NCI-H526 treated with DMSO at 0.1 percent for 48 hours (cell line): ENCODE measurements at regions not wholly inside any gene's neighbourhood (a gene's known extent, or its start where the extent isn't known, plus 50 kb on each side); places are given as distances from the start of the nearest gene placed in this dataset.

Experiments used
- DNase-seq: peaks from one replicate; lab custom pipeline; 2025; lab: John Stamatoyannopoulos, UW

- DNase-seq: no peak
Measured at GRCh38 chr4:107317611-107318010, 281.5 kb upstream of the DKK2 start.

- no peak for DNase-seq
Measured at GRCh38 chr4:107315584-107315983, 279.5 kb upstream of the DKK2 start.

GRCh38 chr4:107314156-107314555 lies 278.0 kb upstream of the DKK2 start:
- no peak for DNase-seq

- DNase-seq: no peak
Measured at GRCh38 chr4:107312366-107312765, 276.3 kb upstream of the DKK2 start.

- no peak for DNase-seq
Measured at GRCh38 chr4:107304699-107305286, 268.7 kb upstream of the DKK2 start.

- DNase-seq: peak; percentile 27
Measured at GRCh38 chr4:107299646-107300045, 263.5 kb upstream of the DKK2 start.

GRCh38 chr4:107292979-107293378 lies 256.9 kb upstream of the DKK2 start:
- no peak for DNase-seq

GRCh38 chr4:107283587-107284559 lies 247.8 kb upstream of the DKK2 start:
- DNase-seq: peak; percentile 68

GRCh38 chr4:107279733-107280132 lies 243.6 kb upstream of the DKK2 start:
- DNase-seq: no peak

- DNase-seq: no peak
Measured at GRCh38 chr4:107278791-107279483, 242.8 kb upstream of the DKK2 start.

GRCh38 chr4:107276052-107276451 lies 239.9 kb upstream of the DKK2 start:
- no peak for DNase-seq

- DNase-seq: no peak
Measured at GRCh38 chr4:107275225-107275624, 239.1 kb upstream of the DKK2 start.

GRCh38 chr4:107270614-107271013 lies 234.5 kb upstream of the DKK2 start:
- no peak for DNase-seq

- DNase-seq: no peak
Measured at GRCh38 chr4:107269175-107269574, 233.1 kb upstream of the DKK2 start.

GRCh38 chr4:107265859-107266258 lies 229.7 kb upstream of the DKK2 start:
- DNase-seq: no peak

GRCh38 chr4:107261241-107261874 lies 225.2 kb upstream of the DKK2 start:
- DNase-seq: no peak

- DNase-seq: no peak
Measured at GRCh38 chr4:107258359-107258758, 222.2 kb upstream of the DKK2 start.

GRCh38 chr4:107255596-107255995 lies 219.5 kb upstream of the DKK2 start:
- no peak for DNase-seq

GRCh38 chr4:107255114-107255513 lies 219.0 kb upstream of the DKK2 start:
- no peak for DNase-seq

GRCh38 chr4:107253579-107254068 lies 217.5 kb upstream of the DKK2 start:
- DNase-seq: no peak

- no peak for DNase-seq
Measured at GRCh38 chr4:107253090-107253489, 217.0 kb upstream of the DKK2 start.

- DNase-seq: no peak
Measured at GRCh38 chr4:107252571-107252970, 216.5 kb upstream of the DKK2 start.
